HCT116 (cell line): ENCODE measurements at regions not wholly inside any gene's neighbourhood (a gene's known extent, or its start where the extent isn't known, plus 50 kb on each side); places are given as distances from the start of the nearest gene placed in this dataset.

ENCODE experiments used
- ATAC-seq: fragments of 200-7000 bp; cut with Tn5 transposase; 2 replicates; pipeline ENCODE4 v1.9.1; 2020; ENCODE audit warnings: mild to moderate bottlenecking, moderate library complexity
- BruUV-seq: library from RNA; stranded (reverse); fragments of 400-500 nt; replicated peaks from 2 replicates; lab custom pipeline; 2021; lab: Mats Ljungman, UMichigan
- CTCF ChIA-PET: fragments of 300-600 bp; sonication (Branson Sonifier 250); formaldehyde crosslinking; loops from one replicate; lab custom pipeline; 2021; ENCODE audit warnings: antibody characterized with exemption; lab: Charles Lee
- POLR2A ChIA-PET: fragments of 300-600, 350-600 bp; sonication (Branson Sonifier 250); formaldehyde crosslinking; loops from one replicate; lab custom pipeline; 2021; ENCODE audit warnings: antibody characterized with exemption; lab: Charles Lee
- RAD21 ChIA-PET, 2 experiments: fragments of 300-600 bp; sonication (Branson Sonifier 250); formaldehyde crosslinking; loops; one replicate each; lab custom pipeline; 2023; ENCODE audit warnings: low total read pairs in 2 of 2; ENCODE audit not compliant: uncharacterized antibody in 2 of 2, unreplicated experiment in 2 of 2, low non-redundant PET in 1 of 2; lab: Charles Lee
- DNase-seq: peaks from one replicate; pipeline ENCODE4 v3.0.0-alpha.2; 2010; ENCODE audit warnings: low read depth, low spot score
- H2AFZ ChIP-seq: fragments of 200-600 bp; shearing (Covaris generic), sonication (generic); 2 replicates; pipeline ENCODE4 v1.6.1; 2017; ENCODE audit warnings: low read depth, mixed run types, mixed read lengths, antibody characterized with exemption, low read length; ENCODE audit not compliant: poor library complexity, severe bottlenecking
- H3K27ac ChIP-seq: 2 replicates; pipeline ENCODE4 v1.5.1; 2012; ENCODE audit warnings: low read depth, low read length
- H3K27me3 ChIP-seq: fragments of 200-600 bp; sonication (generic); 2 replicates; pipeline ENCODE4 v1.6.1; 2016; ENCODE audit warnings: mixed run types, low read length, mixed read lengths; ENCODE audit not compliant: insufficient read depth
- H3K36me3 ChIP-seq, 2 experiments: fragments of 200-500 bp in 1 of 2; fragments of 200-600 bp in 1 of 2; sonication (Bioruptor generic) in 1 of 2; sonication (generic) in 1 of 2; 2 replicates each; pipeline versions ENCODE4 v1.5.1 to v1.6.1; 2014 to 2016; ENCODE audit warnings: low read length in 2 of 2, inconsistent platforms in 1 of 2, mixed read lengths in 1 of 2, mixed run types in 1 of 2; ENCODE audit not compliant: insufficient read depth in 2 of 2, control insufficient read depth in 1 of 2
- H3K4me1 ChIP-seq, 2 experiments: fragments of 200-600 bp in 1 of 2; sonication (generic) in 1 of 2; 2 replicates each; pipeline versions ENCODE4 v1.5.1 to v1.6.1; 2012 to 2017; ENCODE audit warnings: low read length in 2 of 2, inconsistent platforms in 1 of 2, mild to moderate bottlenecking in 1 of 2, mixed read lengths in 1 of 2, mixed run types in 1 of 2, moderate library complexity in 1 of 2; ENCODE audit not compliant: insufficient read depth in 2 of 2, control insufficient read depth in 1 of 2
- H3K4me2 ChIP-seq: fragments of 200-600 bp; sonication (generic); 2 replicates; pipeline ENCODE4 v1.6.1; 2017; ENCODE audit warnings: mixed run types, low read length, mixed read lengths
- H3K4me3 ChIP-seq, 2 experiments: fragments of 200-600 bp in 1 of 2; sonication (generic) in 1 of 2; replicated peaks in 1 of 2; 2 replicates each; pipeline ENCODE4 v1.5.1; 2011 to 2016; ENCODE audit warnings: low read length in 2 of 2, control low read depth in 1 of 2, low read depth in 1 of 2, mild to moderate bottlenecking in 1 of 2, mixed read lengths in 1 of 2, mixed run types in 1 of 2
- H3K79me2 ChIP-seq: fragments of 200-600 bp; sonication (generic); 2 replicates; pipeline ENCODE4 v1.6.1; 2017; ENCODE audit warnings: mild to moderate bottlenecking, mixed run types, low read length, moderate library complexity, mixed read lengths; ENCODE audit not compliant: insufficient read depth
- H3K9ac ChIP-seq: fragments of 200-600 bp; sonication (generic); 2 replicates; pipeline ENCODE4 v1.6.1; 2016; ENCODE audit warnings: low read length, mixed read lengths
- H3K9me2 ChIP-seq: fragments of 200-600 bp; sonication (generic), shearing (Covaris generic); 2 replicates; pipeline ENCODE4 v1.6.1; 2017; ENCODE audit warnings: mixed run types, mild to moderate bottlenecking, moderate library complexity; ENCODE audit not compliant: insufficient read depth
- H3K9me3 ChIP-seq, 2 experiments: fragments of 200-500 bp in 1 of 2; fragments of 200-600 bp in 1 of 2; sonication (Bioruptor generic) in 1 of 2; sonication (generic) in 1 of 2; 2 replicates each; pipeline ENCODE4 v1.6.1; 2014 to 2017; ENCODE audit warnings: low read length in 2 of 2, mixed read lengths in 2 of 2, inconsistent platforms in 1 of 2, low read depth in 1 of 2, mild to moderate bottlenecking in 1 of 2, mixed run types in 1 of 2, moderate library complexity in 1 of 2; ENCODE audit not compliant: control insufficient read depth in 1 of 2, insufficient read depth in 1 of 2
- H4K20me1 ChIP-seq: fragments of 200-600 bp; sonication (generic), shearing (Covaris generic); 2 replicates; pipeline ENCODE4 v1.6.1; 2017; ENCODE audit warnings: mixed run types, mild to moderate bottlenecking, moderate library complexity; ENCODE audit not compliant: insufficient read depth
- CBX3 ChIP-seq: IDR thresholded peaks from 2 replicates; pipeline ENCODE4 v1.6.1; 2012; ENCODE audit warnings: low read depth
- CEBPB ChIP-seq: IDR thresholded peaks from 2 replicates; pipeline ENCODE4 v1.6.1; 2012; ENCODE audit warnings: low read depth
- EGR1 ChIP-seq: IDR thresholded peaks from 2 replicates; pipeline ENCODE4 v1.6.1; 2012; ENCODE audit warnings: low read depth
- ELF1 ChIP-seq: IDR thresholded peaks from 2 replicates; pipeline ENCODE4 v1.6.1; 2012; ENCODE audit warnings: low read depth, borderline replicate concordance
- EZH2 ChIP-seq: fragments of 200-600 bp; sonication (generic); IDR thresholded peaks from 2 replicates; pipeline ENCODE4 v1.6.1; 2017; ENCODE audit warnings: antibody characterized with exemption, mixed run types
- EZH2phosphoT487 ChIP-seq: fragments of 200-600 bp; IDR thresholded peaks from 2 replicates; pipeline ENCODE4 v1.6.1; 2018; ENCODE audit warnings: antibody characterized with exemption, borderline replicate concordance
- FOSL1 ChIP-seq: IDR thresholded peaks from 2 replicates; pipeline ENCODE4 v1.6.1; 2012; ENCODE audit warnings: low read depth
- POLR2A ChIP-seq: IDR thresholded peaks from 2 replicates; pipeline ENCODE4 v1.7.0; 2011; ENCODE audit warnings: borderline replicate concordance; ENCODE audit not compliant: insufficient read depth, insufficient read length; ENCODE audit errors: extremely low read depth
- POLR2AphosphoS5 ChIP-seq: IDR thresholded peaks from 2 replicates; pipeline ENCODE4 v1.6.1; 2011; ENCODE audit warnings: mild to moderate bottlenecking, low read depth, low read length, moderate library complexity
- RAD21 ChIP-seq: IDR thresholded peaks from 2 replicates; pipeline ENCODE4 v1.6.1; 2012; ENCODE audit warnings: low read depth, mild to moderate bottlenecking
- SIN3A ChIP-seq: IDR thresholded peaks from 2 replicates; pipeline ENCODE4 v1.6.1; 2012; ENCODE audit warnings: low read depth
- SP1 ChIP-seq: IDR thresholded peaks from 2 replicates; pipeline ENCODE4 v1.6.1; 2012; ENCODE audit warnings: low read depth
- SRF ChIP-seq: IDR thresholded peaks from 2 replicates; pipeline ENCODE4 v1.6.1; 2012; ENCODE audit warnings: low read depth
- TCF7L2 ChIP-seq: IDR thresholded peaks from 2 replicates; pipeline ENCODE4 v1.7.0; 2011; ENCODE audit warnings: borderline replicate concordance, inconsistent platforms; ENCODE audit not compliant: insufficient read depth, insufficient read length; ENCODE audit errors: extremely low read depth
- YY1 ChIP-seq: IDR thresholded peaks from 2 replicates; pipeline ENCODE4 v1.6.1; 2011; ENCODE audit warnings: low read length, low read depth, moderate library complexity, mild to moderate bottlenecking; ENCODE audit not compliant: insufficient replicate concordance; ENCODE audit errors: extremely low read depth
- intact Hi-C: fragments of 100-400 bp; cut with micrococcal nuclease; formaldehyde crosslinking; loops from 2 replicates; pipeline ENCODE4 v1.10.0; 2022
- TF ChIP-seq, protein P1 (sequence below): IDR thresholded peaks from 2 replicates; pipeline ENCODE4 v1.6.1; 2011; ENCODE audit warnings: mild to moderate bottlenecking, low read length, moderate library complexity; ENCODE audit not compliant: insufficient replicate concordance; ENCODE audit errors: extremely low read depth
- TF ChIP-seq, protein P2 (sequence below): IDR thresholded peaks from 2 replicates; pipeline ENCODE4 v1.6.1; 2012
- TF ChIP-seq, protein P3 (sequence below), 3 experiments: fragments of 200-600 bp in 1 of 3; sonication (generic) in 1 of 3; IDR thresholded peaks in 2 of 3; conservative IDR thresholded peaks in 1 of 3; 2 replicates each; pipeline ENCODE4 v1.5.1; 2012 to 2017; ENCODE audit warnings: low read depth in 2 of 3, low read length in 2 of 3, antibody characterized with exemption in 1 of 3, borderline replicate concordance in 1 of 3, control low read depth in 1 of 3, mild to moderate bottlenecking in 1 of 3, mixed read lengths in 1 of 3, mixed run types in 1 of 3, moderate library complexity in 1 of 3; ENCODE audit not compliant: insufficient read depth in 1 of 3
- TF ChIP-seq, protein P4 (sequence below): IDR thresholded peaks from 2 replicates; pipeline ENCODE4 v1.6.1; 2012
- TF ChIP-seq, protein P5 (sequence below): IDR thresholded peaks from 2 replicates; pipeline ENCODE4 v1.6.1; 2012; ENCODE audit warnings: low read depth

DNA sequence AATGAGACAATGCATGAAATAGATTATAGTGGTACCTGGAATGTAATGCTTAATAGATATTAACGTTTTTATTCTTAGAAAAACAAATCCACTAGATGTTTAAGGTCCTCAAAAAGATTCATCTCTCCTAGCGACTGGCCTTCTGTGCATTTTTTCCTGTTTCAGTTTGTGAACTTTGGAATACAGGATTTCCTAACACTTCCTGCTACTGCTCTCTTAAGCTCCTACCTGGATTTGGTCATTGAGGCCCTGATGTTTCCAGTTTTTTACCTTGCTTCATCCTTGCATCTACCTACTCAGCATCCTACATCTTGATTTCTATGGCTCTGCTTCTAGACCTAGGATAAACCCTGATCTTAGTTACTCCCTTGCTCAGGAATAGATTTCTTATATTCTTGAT is 188.4 kb downstream of the ABCC12 start:
- Histone ChIP-seq H3K4me3 (no peak overlapping the region), H4K20me1 (no peaks in the 10 kb centered on the region), H3K9me3 (no peaks in the 10 kb centered on the region), H2AFZ (no peak overlapping the region), H3K4me1 (no peaks in the 10 kb centered on the region), H3K9me2 (no peaks in the 10 kb centered on the region), H3K36me3 (no peaks in the 10 kb centered on the region), H3K79me2 (no peaks in the 10 kb centered on the region), H3K27ac (no peak overlapping the region), H3K4me2 (no peak overlapping the region), H3K27me3 (peaks cover 39% of the 10 kb centered on the region), H3K9ac (no peak overlapping the region)
- ATAC-seq (no peak), DNase-seq (no peak)
- POLR2A ChIA-PET, result no interaction called here
- intact Hi-C loops, result no loop called here
- CTCF ChIA-PET, result no interaction called here
- TF ChIP-seq POLR2A, result no peak
- TF ChIP-seq POLR2AphosphoS5, result no peak
- TF ChIP-seq, protein P1, sequence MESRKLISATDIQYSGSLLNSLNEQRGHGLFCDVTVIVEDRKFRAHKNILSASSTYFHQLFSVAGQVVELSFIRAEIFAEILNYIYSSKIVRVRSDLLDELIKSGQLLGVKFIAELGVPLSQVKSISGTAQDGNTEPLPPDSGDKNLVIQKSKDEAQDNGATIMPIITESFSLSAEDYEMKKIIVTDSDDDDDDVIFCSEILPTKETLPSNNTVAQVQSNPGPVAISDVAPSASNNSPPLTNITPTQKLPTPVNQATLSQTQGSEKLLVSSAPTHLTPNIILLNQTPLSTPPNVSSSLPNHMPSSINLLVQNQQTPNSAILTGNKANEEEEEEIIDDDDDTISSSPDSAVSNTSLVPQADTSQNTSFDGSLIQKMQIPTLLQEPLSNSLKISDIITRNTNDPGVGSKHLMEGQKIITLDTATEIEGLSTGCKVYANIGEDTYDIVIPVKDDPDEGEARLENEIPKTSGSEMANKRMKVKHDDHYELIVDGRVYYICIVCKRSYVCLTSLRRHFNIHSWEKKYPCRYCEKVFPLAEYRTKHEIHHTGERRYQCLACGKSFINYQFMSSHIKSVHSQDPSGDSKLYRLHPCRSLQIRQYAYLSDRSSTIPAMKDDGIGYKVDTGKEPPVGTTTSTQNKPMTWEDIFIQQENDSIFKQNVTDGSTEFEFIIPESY, result no peak
- TF ChIP-seq SP1, result no peak
- no peak for TF ChIP-seq EZH2
- TF ChIP-seq EZH2phosphoT487, result no peak
- no peak for TF ChIP-seq YY1
- no peak for TF ChIP-seq SIN3A
- TF ChIP-seq, protein P2, sequence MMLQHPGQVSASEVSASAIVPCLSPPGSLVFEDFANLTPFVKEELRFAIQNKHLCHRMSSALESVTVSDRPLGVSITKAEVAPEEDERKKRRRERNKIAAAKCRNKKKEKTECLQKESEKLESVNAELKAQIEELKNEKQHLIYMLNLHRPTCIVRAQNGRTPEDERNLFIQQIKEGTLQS, result no peak
- no peak for TF ChIP-seq FOSL1
- TF ChIP-seq ELF1, result no peak
- no peak for TF ChIP-seq RAD21
- TF ChIP-seq, protein P3, sequence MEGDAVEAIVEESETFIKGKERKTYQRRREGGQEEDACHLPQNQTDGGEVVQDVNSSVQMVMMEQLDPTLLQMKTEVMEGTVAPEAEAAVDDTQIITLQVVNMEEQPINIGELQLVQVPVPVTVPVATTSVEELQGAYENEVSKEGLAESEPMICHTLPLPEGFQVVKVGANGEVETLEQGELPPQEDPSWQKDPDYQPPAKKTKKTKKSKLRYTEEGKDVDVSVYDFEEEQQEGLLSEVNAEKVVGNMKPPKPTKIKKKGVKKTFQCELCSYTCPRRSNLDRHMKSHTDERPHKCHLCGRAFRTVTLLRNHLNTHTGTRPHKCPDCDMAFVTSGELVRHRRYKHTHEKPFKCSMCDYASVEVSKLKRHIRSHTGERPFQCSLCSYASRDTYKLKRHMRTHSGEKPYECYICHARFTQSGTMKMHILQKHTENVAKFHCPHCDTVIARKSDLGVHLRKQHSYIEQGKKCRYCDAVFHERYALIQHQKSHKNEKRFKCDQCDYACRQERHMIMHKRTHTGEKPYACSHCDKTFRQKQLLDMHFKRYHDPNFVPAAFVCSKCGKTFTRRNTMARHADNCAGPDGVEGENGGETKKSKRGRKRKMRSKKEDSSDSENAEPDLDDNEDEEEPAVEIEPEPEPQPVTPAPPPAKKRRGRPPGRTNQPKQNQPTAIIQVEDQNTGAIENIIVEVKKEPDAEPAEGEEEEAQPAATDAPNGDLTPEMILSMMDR (IDR thresholded peaks at IDR 0.05 in 2 of 3, conservative IDR thresholded peaks at IDR 0.05 in 1 of 3; ENCODE audit: borderline replicate concordance in 1 of 3, insufficient read depth in 1 of 3, low read depth in 2 of 3, low read length in 2 of 3), result no peak
- TF ChIP-seq SRF, result no peak
- TF ChIP-seq CBX3, result no peak
- TF ChIP-seq, protein P4, sequence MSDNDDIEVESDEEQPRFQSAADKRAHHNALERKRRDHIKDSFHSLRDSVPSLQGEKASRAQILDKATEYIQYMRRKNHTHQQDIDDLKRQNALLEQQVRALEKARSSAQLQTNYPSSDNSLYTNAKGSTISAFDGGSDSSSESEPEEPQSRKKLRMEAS, result no peak
- TF ChIP-seq TCF7L2, result no peak
- no peak for TF ChIP-seq EGR1
- TF ChIP-seq, protein P5, sequence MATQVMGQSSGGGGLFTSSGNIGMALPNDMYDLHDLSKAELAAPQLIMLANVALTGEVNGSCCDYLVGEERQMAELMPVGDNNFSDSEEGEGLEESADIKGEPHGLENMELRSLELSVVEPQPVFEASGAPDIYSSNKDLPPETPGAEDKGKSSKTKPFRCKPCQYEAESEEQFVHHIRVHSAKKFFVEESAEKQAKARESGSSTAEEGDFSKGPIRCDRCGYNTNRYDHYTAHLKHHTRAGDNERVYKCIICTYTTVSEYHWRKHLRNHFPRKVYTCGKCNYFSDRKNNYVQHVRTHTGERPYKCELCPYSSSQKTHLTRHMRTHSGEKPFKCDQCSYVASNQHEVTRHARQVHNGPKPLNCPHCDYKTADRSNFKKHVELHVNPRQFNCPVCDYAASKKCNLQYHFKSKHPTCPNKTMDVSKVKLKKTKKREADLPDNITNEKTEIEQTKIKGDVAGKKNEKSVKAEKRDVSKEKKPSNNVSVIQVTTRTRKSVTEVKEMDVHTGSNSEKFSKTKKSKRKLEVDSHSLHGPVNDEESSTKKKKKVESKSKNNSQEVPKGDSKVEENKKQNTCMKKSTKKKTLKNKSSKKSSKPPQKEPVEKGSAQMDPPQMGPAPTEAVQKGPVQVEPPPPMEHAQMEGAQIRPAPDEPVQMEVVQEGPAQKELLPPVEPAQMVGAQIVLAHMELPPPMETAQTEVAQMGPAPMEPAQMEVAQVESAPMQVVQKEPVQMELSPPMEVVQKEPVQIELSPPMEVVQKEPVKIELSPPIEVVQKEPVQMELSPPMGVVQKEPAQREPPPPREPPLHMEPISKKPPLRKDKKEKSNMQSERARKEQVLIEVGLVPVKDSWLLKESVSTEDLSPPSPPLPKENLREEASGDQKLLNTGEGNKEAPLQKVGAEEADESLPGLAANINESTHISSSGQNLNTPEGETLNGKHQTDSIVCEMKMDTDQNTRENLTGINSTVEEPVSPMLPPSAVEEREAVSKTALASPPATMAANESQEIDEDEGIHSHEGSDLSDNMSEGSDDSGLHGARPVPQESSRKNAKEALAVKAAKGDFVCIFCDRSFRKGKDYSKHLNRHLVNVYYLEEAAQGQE, result no peak
- TF ChIP-seq CEBPB, result no peak
- BruUV-seq, result no TSS peak
- RAD21 ChIA-PET, result no interaction called here
